Smooth muscle cell (in vitro differentiated cells): ENCODE measurements at regions not wholly inside any gene's neighbourhood (a gene's known extent, or its start where the extent isn't known, plus 50 kb on each side); places are given as distances from the start of the nearest gene placed in this dataset.
"Not testable (repeated sequence)": the region's sequence is repeated elsewhere in the genome, so short reads cannot be mapped to it uniquely, and the experiment has no call there.

Source experiments
- DNase-seq: peaks from one replicate; lab custom pipeline; 2025; ENCODE audit not compliant: unreplicated experiment; lab: John Stamatoyannopoulos, UW
- H2AFZ ChIP-seq: fragments of 200-600 bp; sonication (generic); 2 replicates; pipeline ENCODE4 v1.6.0; 2016; ENCODE audit warnings: antibody characterized with exemption, low read depth, mild to moderate bottlenecking
- H3F3A ChIP-seq: fragments of 200-600 bp; sonication (generic); 2 replicates; pipeline ENCODE4 v1.6.0; 2017; ENCODE audit warnings: antibody characterized with exemption, low read depth
- H3K27ac ChIP-seq: fragments of 200-600 bp; sonication (generic); 2 replicates; pipeline ENCODE4 v1.5.1; 2016; ENCODE audit warnings: low read depth, mild to moderate bottlenecking
- H3K27me3 ChIP-seq: fragments of 200-600 bp; sonication (generic); 2 replicates; pipeline ENCODE4 v1.6.1; 2016; ENCODE audit warnings: low read depth, mild to moderate bottlenecking
- H3K36me3 ChIP-seq: fragments of 200-600 bp; sonication (generic); 2 replicates; pipeline ENCODE4 v1.5.1; 2016; ENCODE audit warnings: low read depth
- H3K4me1 ChIP-seq: fragments of 200-600 bp; sonication (generic); 2 replicates; pipeline ENCODE4 v1.5.1; 2016; ENCODE audit warnings: low read depth
- H3K4me2 ChIP-seq: fragments of 200-600 bp; sonication (generic); 2 replicates; pipeline ENCODE4 v1.6.0; 2016; ENCODE audit warnings: mild to moderate bottlenecking
- H3K4me3 ChIP-seq: fragments of 200-600 bp; sonication (generic); 2 replicates; pipeline ENCODE4 v1.5.1; 2016; ENCODE audit warnings: mild to moderate bottlenecking
- H3K79me2 ChIP-seq: fragments of 200-600 bp; sonication (generic); 2 replicates; pipeline ENCODE4 v1.6.0; 2016; ENCODE audit warnings: low read depth, mild to moderate bottlenecking
- H3K9ac ChIP-seq: fragments of 200-600 bp; sonication (generic); 2 replicates; pipeline ENCODE4 v1.6.0; 2016; ENCODE audit warnings: low read depth
- H3K9me3 ChIP-seq: fragments of 200-600 bp; sonication (generic); replicated peaks from 2 replicates; pipeline ENCODE4 v1.5.1; 2016; ENCODE audit warnings: low read depth
- H4K20me1 ChIP-seq: fragments of 200-600 bp; sonication (generic); 2 replicates; pipeline ENCODE4 v1.6.0; 2016; ENCODE audit warnings: low read depth
- WGBS: methylation state at CpG from one replicate; pipeline ENCODE4 v1.1.7; 2016; ENCODE audit warnings: low lambda C conversion rate; 5-methylcytosine and 5-hydroxymethylcytosine counted together
- TF ChIP-seq, protein P1 (sequence below): fragments of 200-600 bp; sonication (generic); IDR thresholded peaks from 2 replicates; pipeline ENCODE4 v1.5.1; 2017; ENCODE audit warnings: borderline replicate concordance, mild to moderate bottlenecking, antibody characterized with exemption; ENCODE audit not compliant: insufficient read depth, poor library complexity, severe bottlenecking

DNA sequence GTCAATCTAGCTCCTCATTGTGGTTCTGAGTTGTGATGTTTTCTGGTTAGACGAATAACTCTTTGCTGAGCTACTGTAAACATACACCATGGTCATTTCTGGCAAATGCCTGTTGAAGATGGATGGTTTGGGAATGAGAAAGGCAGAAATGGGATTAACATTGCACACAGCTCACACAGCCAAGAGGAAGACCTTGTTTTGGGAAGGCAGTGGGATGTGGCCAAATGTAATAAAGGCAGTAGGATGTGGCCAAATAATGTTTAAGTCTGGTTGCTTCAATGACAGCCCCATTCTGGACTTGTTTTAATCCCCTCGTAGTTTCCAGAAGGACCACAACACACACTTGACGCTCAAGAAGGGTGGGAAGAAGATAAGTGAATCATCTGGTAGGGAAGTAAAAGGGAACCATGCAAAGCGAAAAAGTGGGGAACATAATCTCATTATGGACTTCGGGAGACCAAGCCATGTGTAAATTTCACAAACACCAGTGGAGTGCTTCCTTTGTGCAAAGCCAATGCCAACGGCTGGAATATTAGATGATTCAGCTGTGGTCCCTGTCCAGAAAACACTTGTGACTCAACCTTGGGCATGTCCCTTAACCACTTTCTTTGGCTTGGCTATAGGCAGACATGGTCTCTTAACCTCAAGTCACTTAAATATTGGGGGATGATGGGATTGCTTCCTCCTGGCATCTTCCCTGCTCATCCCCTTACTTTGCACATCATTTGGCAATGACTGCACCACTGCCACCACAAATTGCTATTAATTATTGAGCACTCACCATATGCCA is 284.4 kb upstream of the CRY1 start:
- Histone ChIP-seq H3K4me1 (peaks cover 8% of the 10 kb centered on the region), H3K27me3 (no peaks in the 10 kb centered on the region), H3K4me3 (no peak overlapping the region)

DNA sequence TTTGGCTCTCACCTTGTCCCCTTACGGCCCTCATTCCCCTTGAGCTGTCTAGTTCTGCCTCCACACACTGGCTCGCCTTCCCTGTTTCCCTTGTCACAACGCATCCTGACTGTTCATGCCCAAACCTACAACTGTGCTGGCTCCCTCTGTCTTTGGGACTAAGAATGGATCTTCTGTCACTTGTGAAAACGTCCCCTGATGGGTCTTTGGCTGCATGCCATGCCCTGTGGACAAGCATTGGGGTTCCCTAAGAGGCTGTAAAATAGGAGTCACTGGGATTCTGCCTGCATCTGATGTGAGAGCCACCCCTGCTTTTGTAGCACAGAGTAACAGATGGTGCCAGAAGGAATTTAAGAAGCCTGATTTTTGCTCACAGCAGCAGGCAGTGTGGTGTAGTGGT is 285.3 kb upstream of the CRY1 start:
- H3K4me1 ChIP-seq, result peaks cover 8% of the 10 kb centered on the region
- TF ChIP-seq, protein P1, sequence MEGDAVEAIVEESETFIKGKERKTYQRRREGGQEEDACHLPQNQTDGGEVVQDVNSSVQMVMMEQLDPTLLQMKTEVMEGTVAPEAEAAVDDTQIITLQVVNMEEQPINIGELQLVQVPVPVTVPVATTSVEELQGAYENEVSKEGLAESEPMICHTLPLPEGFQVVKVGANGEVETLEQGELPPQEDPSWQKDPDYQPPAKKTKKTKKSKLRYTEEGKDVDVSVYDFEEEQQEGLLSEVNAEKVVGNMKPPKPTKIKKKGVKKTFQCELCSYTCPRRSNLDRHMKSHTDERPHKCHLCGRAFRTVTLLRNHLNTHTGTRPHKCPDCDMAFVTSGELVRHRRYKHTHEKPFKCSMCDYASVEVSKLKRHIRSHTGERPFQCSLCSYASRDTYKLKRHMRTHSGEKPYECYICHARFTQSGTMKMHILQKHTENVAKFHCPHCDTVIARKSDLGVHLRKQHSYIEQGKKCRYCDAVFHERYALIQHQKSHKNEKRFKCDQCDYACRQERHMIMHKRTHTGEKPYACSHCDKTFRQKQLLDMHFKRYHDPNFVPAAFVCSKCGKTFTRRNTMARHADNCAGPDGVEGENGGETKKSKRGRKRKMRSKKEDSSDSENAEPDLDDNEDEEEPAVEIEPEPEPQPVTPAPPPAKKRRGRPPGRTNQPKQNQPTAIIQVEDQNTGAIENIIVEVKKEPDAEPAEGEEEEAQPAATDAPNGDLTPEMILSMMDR, result no peak
- H3K79me2 ChIP-seq, result no peaks in the 10 kb centered on the region
- H4K20me1 ChIP-seq, result no peaks in the 10 kb centered on the region
- no peak overlapping the region for H2AFZ ChIP-seq
- no peak overlapping the region for H3K4me2 ChIP-seq
- no peaks in the 10 kb centered on the region for H3K27me3 ChIP-seq
- 90% methylated on average over 4 of the region's 4 CpGs for WGBS
- no peaks in the 10 kb centered on the region for H3K36me3 ChIP-seq
- H3K27ac ChIP-seq, result no peak overlapping the region
- H3K9me3 ChIP-seq, result no peaks in the 10 kb centered on the region
- no peak overlapping the region for H3K4me3 ChIP-seq
- H3F3A ChIP-seq, result no peaks in the 10 kb centered on the region
- DNase-seq, result no peak
- H3K9ac ChIP-seq, result no peak overlapping the region

More for the DNA sequence above, 284.4 kb upstream of the CRY1 start:
- H3K9ac ChIP-seq, result no peak overlapping the region
- no peaks in the 10 kb centered on the region for H4K20me1 ChIP-seq
- H3K27ac ChIP-seq, result no peak overlapping the region
- no peaks in the 10 kb centered on the region for H3F3A ChIP-seq
- H2AFZ ChIP-seq, result no peak overlapping the region
- no peaks in the 10 kb centered on the region for H3K9me3 ChIP-seq
- TF ChIP-seq, protein P1, result no peak
- 60% methylated on average over 6 of the region's 6 CpGs for WGBS
- H3K36me3 ChIP-seq, result no peaks in the 10 kb centered on the region
- no peak for DNase-seq
- H3K4me2 ChIP-seq, result no peak overlapping the region
- H3K79me2 ChIP-seq, result no peaks in the 10 kb centered on the region

DNA sequence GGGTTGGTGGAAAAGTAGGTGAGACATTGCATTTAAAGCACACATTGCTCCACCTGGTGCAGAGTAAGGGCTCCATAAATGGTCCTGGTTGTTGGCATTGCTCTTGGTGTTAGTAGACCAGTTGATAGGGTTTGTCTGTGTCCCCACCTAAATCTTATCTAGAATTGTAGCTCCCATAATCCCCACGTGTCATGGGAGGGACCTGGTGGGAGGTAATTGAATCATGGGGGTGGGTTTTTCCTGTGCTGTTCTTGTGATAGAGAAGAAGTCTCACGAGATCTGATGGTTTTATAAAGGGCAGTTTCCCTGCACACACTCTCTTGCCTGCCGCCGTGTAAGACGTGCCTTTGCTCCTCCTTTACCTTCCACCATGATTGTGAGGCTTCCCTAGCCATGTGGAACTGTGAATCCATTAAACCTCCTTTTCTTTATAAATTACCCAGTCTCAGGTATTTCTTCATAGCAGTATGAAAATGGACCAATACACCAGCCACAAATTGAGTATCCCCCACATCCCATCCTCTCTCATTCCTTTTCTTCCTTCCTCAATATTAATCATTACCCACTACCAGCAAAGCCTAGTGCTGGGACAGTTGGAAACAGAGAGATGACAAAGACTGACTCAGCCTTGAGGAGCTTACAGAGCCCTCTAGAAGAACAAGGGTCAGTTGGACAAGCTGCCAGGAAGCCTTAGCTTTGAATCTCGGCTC is 285.9 kb upstream of the CRY1 start:
- not testable (repeated sequence) for H2AFZ ChIP-seq, DNase-seq, H3K4me1 ChIP-seq, H3K27ac ChIP-seq, H3K9me3 ChIP-seq, H3K4me3 ChIP-seq, H3K9ac ChIP-seq, H3K27me3 ChIP-seq, H3K79me2 ChIP-seq, H3F3A ChIP-seq, H3K36me3 ChIP-seq, H4K20me1 ChIP-seq
- 85% methylated on average over 6 of the region's 6 CpGs for WGBS
- H3K4me2 ChIP-seq, result peak overlapping the region; percentile 58

DNA sequence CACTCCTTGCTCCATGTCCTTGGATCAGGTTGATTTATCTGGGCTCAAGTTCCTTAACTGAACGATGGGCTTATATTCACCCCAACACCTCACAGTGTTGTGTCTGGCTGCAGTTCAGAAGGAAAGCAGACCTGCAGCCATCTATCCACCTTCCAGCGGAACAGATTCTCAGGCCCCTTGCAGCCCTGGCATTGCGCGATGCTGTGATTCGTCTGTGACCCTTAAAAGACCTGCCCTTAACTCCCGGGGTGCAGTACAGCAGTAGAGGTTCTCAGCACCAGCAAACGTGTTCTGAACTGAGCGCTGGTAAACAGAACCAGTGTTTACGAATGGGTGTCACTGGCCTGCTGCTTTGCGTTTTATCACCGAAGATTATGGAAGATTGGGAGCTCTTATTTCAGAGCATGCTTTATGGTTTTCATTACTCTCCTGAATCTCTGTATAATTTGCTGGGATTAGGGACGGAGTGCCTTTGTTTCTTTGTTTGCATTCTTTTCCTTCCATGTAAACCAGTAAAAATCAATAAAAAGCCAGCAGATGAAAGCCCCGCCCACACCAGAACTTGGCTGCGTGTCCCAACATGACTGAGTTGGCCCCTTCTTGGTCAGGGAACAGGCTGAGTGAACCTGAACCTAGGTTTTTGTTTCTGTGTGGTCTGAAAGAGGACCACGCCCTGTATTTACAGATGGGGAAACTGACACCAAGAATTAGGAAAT is 286.7 kb upstream of the CRY1 start:
- H3K27me3 ChIP-seq, result no peaks in the 10 kb centered on the region
- H3K79me2 ChIP-seq, result no peaks in the 10 kb centered on the region
- H3K9ac ChIP-seq, result no peak overlapping the region
- TF ChIP-seq, protein P1, result no peak
- no peak for DNase-seq
- no peaks in the 10 kb centered on the region for H4K20me1 ChIP-seq
- H2AFZ ChIP-seq, result no peak overlapping the region
- peak overlapping the region; percentile 58 for H3K4me2 ChIP-seq
- no peaks in the 10 kb centered on the region for H3K9me3 ChIP-seq
- WGBS, result 33% methylated on average over 15 of the region's 15 CpGs
- H3K4me1 ChIP-seq, result peaks cover 8% of the 10 kb centered on the region
- H3K27ac ChIP-seq, result no peak overlapping the region
- no peaks in the 10 kb centered on the region for H3K36me3 ChIP-seq
- no peaks in the 10 kb centered on the region for H3F3A ChIP-seq
- no peak overlapping the region for H3K4me3 ChIP-seq
